ENCODE measurements at regions not wholly inside any gene's neighbourhood (a gene's known extent, or its start where the extent isn't known, plus 50 kb on each side); places are given as distances from the start of the nearest gene placed in this dataset.

- TF ChIP-seq POLR2A (IDR thresholded peaks at IDR 0.05) (no peak), CTCF (IDR thresholded peaks at IDR 0.05) (no peak), POLR2AphosphoS5 (IDR thresholded peaks at IDR 0.05) (no peak)
Measured at GRCh38 chr21:15277466-15277865, 212.7 kb upstream of the NRIP1 start.
